ENCODE measurements at regions not wholly inside any gene's neighbourhood (a gene's known extent, or its start where the extent isn't known, plus 50 kb on each side); places are given as distances from the start of the nearest gene placed in this dataset.

- DNase-seq (ENCODE audit: low read depth, low spot score) (no peak), FAIRE-seq (no peak), ATAC-seq (no peak)
- CTCF ChIA-PET = no interaction called here
- 0% methylated on average over 6 of the region's 6 CpGs for WGBS (ENCODE audit: insufficient coverage, insufficient replicate concordance, low lambda C conversion rate, missing lambda C conversion rate)
- no peak overlapping the region for H3K4me2 ChIP-seq (ENCODE audit: control insufficient read depth, insufficient read depth)
- H3K4me3 ChIP-seq = no peak overlapping the region
- RAD21 ChIA-PET (ENCODE audit: unreplicated experiment) = no interaction called here
- H3K9ac ChIP-seq (ENCODE audit: control insufficient read depth, insufficient read depth, low read length) = no peak overlapping the region
- in situ Hi-C loops (cut with MboI) = no loop called here
- TF ChIP-seq ZSCAN29 (IDR thresholded peaks at IDR 0.05) (no peak), SUPT20H (IDR thresholded peaks at IDR 0.05; ENCODE audit: borderline replicate concordance, control insufficient read depth, low read depth, low read length) (no peak), MTA2 (IDR thresholded peaks at IDR 0.05; ENCODE audit: low read depth) (no peak), PAX5 (IDR thresholded peaks at IDR 0.05; ENCODE audit: borderline replicate concordance, low read depth, low read length) (no peak), PBX3 (IDR thresholded peaks at IDR 0.05; ENCODE audit: insufficient replicate concordance, low read depth, low read length) (no peak), CREM (IDR thresholded peaks at IDR 0.05; ENCODE audit: low read depth) (no peak), SIX5 (IDR thresholded peaks at IDR 0.05; ENCODE audit: low read depth, low read length, severe bottlenecking) (no peak), HDGF (IDR thresholded peaks at IDR 0.05) (no peak), RAD21 (IDR thresholded peaks at IDR 0.05; ENCODE audit: insufficient read depth, low read depth, low read length) (no peak), TCF12 (IDR thresholded peaks at IDR 0.05; ENCODE audit: low read depth, low read length) (no peak)
- TF ChIP-seq, protein P1, sequence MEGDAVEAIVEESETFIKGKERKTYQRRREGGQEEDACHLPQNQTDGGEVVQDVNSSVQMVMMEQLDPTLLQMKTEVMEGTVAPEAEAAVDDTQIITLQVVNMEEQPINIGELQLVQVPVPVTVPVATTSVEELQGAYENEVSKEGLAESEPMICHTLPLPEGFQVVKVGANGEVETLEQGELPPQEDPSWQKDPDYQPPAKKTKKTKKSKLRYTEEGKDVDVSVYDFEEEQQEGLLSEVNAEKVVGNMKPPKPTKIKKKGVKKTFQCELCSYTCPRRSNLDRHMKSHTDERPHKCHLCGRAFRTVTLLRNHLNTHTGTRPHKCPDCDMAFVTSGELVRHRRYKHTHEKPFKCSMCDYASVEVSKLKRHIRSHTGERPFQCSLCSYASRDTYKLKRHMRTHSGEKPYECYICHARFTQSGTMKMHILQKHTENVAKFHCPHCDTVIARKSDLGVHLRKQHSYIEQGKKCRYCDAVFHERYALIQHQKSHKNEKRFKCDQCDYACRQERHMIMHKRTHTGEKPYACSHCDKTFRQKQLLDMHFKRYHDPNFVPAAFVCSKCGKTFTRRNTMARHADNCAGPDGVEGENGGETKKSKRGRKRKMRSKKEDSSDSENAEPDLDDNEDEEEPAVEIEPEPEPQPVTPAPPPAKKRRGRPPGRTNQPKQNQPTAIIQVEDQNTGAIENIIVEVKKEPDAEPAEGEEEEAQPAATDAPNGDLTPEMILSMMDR (IDR thresholded peaks at IDR 0.05 in 2 of 3, conservative IDR thresholded peaks at IDR 0.05 in 1 of 3; ENCODE audit: control insufficient read depth in 2 of 3, extremely low read depth in 1 of 3, insufficient read depth in 1 of 3, low read depth in 3 of 3, low read length in 3 of 3) = no peak
- no peaks in the 10 kb centered on the region for H3K9me3 ChIP-seq (replicated peaks; ENCODE audit: control insufficient read depth, insufficient read depth, low read length)
- no peaks in the 10 kb centered on the region for H4K20me1 ChIP-seq (ENCODE audit: control insufficient read depth, insufficient read depth)
- H3K36me3 ChIP-seq (ENCODE audit: control insufficient read depth in 2 of 2, insufficient read depth in 2 of 2, low read length in 1 of 2) = no peaks in the 10 kb centered on the region
- H2AFZ ChIP-seq (ENCODE audit: control insufficient read depth, low read depth, low read length) = no peak overlapping the region
- H3K27ac ChIP-seq (ENCODE audit: control insufficient read depth, insufficient read depth) = no peak overlapping the region
- intact Hi-C loops (cut with micrococcal nuclease; ENCODE audit: unreplicated experiment) = no loop called here
- SMC1A ChIA-PET (ENCODE audit: uncharacterized antibody, unreplicated experiment) = interaction anchor here (1.2 kb wide), 1 partner anchor 12 kb away, joined by 3 read pairs; no protein-coding TSS in a partner anchor
- POLR2A ChIA-PET = no interaction called here
- BruUV-seq (replicated peaks) = no TSS peak
- no peaks in the 10 kb centered on the region for H3K79me2 ChIP-seq (ENCODE audit: control insufficient read depth, insufficient read depth, low read length)
- H3K4me1 ChIP-seq (ENCODE audit: control insufficient read depth, insufficient read depth, low read length) = no peaks in the 10 kb centered on the region
- no peaks in the 10 kb centered on the region for H3K27me3 ChIP-seq (replicated peaks in 1 of 2; ENCODE audit: control insufficient read depth in 2 of 2, insufficient read depth in 2 of 2, low read length in 1 of 2)
Measured at GRCh38 chr2:41610501-41611190, 437.2 kb upstream of the PKDCC start.

Measured in GM12878 (cell line).